ENCODE measurements at regions not wholly inside any gene's neighbourhood (a gene's known extent, or its start where the extent isn't known, plus 50 kb on each side); places are given as distances from the start of the nearest gene placed in this dataset.

- DNase-seq (ENCODE audit: low spot score) = no peak
- intact Hi-C loops (cut with DNase I) = no loop called here
Observed at GRCh38 chr13:105247830-105248229, 1287.6 kb downstream of the EFNB2 start.

DNA sequence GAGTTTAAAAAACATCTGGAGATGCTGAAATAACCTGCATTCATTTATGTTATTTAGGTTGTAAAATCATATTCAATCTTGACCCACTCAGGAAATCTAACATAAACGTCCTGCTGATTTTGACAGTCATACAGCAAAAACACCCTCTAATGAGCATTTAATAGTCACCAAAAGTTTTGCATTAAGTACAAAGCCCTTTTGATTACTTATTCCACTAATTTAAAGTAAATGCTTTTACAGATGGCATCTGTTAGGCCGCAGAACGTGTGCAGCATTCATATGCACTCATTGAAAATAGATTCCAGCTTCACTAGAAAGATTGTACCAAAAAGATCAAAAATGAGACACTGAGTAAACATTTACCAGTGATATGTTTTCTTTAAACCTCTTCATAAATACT lies 1295.1 kb downstream of the EFNB2 start:
- no peak for DNase-seq (ENCODE audit: low spot score)
- intact Hi-C loops (cut with DNase I) = no loop called here

DNA sequence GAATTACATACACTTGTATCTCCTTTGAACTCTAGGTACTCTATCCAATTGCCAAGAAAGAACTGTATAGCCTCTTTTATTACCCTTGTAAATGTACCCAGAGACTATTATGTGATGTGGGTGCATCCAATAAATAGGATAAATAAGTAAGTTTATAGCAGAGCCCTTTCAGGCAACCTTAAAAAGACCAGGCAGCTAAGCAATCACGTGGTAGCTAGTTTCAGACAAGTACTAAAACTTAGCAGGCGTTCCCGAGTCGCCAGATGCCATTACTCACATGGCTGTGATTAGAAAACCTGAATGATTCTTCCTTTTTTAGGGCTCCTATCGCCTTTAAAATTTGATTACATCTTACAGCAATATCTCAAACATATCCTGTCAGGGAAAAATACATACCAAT lies 1303.0 kb downstream of the EFNB2 start:
- intact Hi-C loops (cut with DNase I) = no loop called here
- no peak for DNase-seq (ENCODE audit: low spot score)

DNA sequence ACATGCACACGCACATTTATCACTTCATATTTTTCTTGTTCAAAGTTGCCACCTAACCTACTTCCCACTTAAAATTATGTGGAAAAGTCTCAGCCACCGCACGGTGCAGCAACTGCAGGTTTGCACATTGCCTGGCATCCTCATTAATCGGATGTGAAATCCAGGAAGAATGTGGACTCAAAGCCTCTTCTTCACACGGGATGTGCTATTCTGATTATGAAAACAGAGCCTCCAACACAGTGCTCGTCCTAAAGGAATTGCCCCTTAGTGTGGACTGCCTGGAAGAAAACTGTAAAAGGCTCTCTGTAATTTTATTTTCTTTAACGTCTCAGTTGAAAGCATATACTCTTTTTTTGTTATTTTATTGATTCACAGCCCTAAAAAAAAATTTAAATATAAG lies 1303.5 kb downstream of the EFNB2 start:
- no peak for DNase-seq (ENCODE audit: low spot score)
- intact Hi-C loops (cut with DNase I) = no loop called here

DNA sequence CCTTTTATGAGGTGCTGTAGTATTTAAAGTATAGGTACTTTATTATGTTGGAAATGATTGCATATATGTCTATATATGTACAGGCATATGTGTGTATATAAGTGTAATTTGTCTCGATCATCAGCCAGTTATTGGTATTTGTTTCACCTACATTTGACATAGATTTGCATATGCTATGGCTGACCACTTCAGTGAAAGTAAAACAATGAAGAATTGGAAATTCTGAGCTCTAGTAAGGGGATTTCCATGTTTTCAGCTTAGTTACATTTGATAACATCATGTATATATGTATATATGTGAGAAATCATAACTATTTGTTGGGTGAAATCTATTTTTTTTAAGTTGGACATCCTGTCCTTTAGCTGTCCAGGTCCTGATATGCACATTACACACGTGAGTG lies 1303.9 kb downstream of the EFNB2 start:
- intact Hi-C loops (cut with DNase I) = no loop called here

DNA sequence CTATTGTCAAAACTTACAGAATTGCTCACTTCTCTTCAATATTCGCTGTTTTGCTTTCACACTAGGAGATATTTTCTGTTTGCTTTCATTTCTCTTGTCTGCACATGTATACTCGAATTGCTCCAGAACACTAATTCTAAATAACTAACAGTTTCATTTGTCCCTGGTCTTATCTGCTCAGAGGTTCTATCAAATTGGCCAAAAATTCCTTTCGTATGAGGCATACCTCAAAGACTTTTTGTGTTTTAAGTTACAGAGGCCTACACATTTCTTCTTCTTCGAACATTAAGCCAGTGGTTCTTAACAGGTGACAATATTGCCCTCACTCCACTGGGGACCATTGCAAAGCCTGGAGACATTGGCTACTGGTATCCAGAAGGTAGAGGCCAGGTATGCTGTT lies 1314.6 kb downstream of the EFNB2 start:
- intact Hi-C loops (cut with DNase I) = no loop called here
- no peak for DNase-seq (ENCODE audit: low spot score)

More for the DNA sequence above, 1303.9 kb downstream of the EFNB2 start:
- DNase-seq (ENCODE audit: low spot score) = no peak

GRCh38 chr13:105220063-105220462 lies 1315.4 kb downstream of the EFNB2 start:
- no peak for DNase-seq (ENCODE audit: low spot score)
- intact Hi-C loops (cut with DNase I) = no loop called here

DNA sequence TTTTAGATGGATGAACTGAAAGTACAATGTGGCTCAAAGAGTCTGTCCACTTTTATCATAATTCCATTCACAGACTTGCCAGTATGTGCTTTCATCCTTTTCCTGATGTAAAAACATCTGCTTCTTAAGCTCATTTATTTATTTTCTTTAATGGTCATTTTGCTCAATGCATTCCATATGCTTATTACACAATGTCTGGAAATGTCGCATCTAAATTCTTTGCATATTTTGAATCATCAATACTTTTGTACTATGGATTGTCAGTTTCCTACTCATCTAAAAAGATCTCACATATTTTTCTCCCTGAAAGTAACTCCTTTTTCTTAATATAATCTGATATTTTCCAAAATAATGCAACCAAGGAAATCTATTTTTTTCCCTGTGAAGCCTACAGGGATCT lies 1315.8 kb downstream of the EFNB2 start:
- intact Hi-C loops (cut with DNase I) = no loop called here
- DNase-seq (ENCODE audit: low spot score) = no peak

DNA sequence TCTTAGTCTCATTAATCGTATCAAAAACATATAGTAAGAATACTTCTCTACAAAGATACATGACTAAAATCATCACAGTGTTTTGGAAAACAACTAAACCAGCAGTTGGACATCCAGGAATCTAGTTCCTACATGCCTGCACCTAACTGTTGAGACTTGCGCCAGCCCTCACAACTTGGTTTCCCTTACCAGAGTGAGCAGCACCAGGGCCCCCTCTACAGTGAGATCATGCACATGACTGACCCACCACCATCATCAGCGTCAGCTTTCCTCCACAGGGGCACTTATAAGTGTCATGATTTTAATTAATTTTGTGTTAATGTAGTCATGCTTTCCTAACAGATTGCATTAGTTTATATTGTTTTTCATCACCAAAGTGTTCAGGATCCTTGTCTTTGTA lies 1322.0 kb downstream of the EFNB2 start:
- no peak for DNase-seq (ENCODE audit: low spot score)
- intact Hi-C loops (cut with DNase I) = no loop called here

GRCh38 chr13:105207572-105208293 lies 1327.7 kb downstream of the EFNB2 start:
- no peak for DNase-seq (ENCODE audit: low spot score)
- intact Hi-C loops (cut with DNase I) = no loop called here

DNA sequence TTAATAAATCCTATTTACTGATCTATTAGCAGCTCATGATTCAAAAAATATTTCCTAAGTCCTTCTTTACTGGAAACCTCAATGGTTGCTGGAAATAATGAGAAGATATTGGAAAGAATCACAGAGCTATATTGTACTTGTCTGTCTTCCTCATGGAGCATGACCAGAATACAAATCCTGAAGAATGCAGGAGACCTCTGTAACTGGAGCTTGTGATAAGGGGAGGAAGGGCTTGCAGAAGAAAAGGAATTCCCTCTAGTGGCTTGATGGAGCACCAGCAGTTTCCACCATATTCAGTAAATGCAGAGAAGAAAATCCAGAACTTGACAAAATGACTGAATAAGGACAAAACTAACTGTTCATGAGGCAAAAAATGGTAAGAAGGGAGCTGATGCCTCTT lies 1333.1 kb downstream of the EFNB2 start:
- no peak for DNase-seq (ENCODE audit: low spot score)
- intact Hi-C loops (cut with DNase I) = no loop called here

- intact Hi-C loops (cut with DNase I) = no loop called here
- no peak for DNase-seq (ENCODE audit: low spot score)
Observed at GRCh38 chr13:105201351-105201750, 1334.1 kb downstream of the EFNB2 start.

- intact Hi-C loops (cut with DNase I) = no loop called here
- no peak for DNase-seq (ENCODE audit: low spot score)
Observed at GRCh38 chr13:105200181-105200580, 1335.3 kb downstream of the EFNB2 start.

DNA sequence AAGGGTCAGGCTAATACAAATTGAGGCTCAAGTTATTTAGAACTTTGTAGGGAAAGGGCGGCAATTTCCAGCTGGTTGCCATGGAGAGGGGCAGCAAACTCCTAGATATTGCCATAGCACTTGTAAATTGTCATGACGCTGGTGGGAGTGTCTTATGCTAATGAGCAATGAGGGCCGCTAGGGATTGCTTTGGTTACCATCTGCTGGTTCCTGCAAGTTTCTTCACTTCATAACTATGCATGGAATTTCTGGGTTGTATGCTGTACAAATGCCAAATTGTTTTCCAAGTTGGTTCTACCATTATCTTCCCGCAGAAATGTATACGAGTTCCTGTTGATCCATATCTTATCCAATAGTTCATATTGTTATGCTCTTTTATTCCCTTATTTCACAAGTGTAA lies 1339.4 kb downstream of the EFNB2 start:
- no peak for DNase-seq (ENCODE audit: low spot score)
- intact Hi-C loops (cut with DNase I) = loop anchor here in 1 of 2 donors (5.0 kb wide), 1 partner anchor 1099 kb away; no protein-coding TSS in a partner anchor

DNA sequence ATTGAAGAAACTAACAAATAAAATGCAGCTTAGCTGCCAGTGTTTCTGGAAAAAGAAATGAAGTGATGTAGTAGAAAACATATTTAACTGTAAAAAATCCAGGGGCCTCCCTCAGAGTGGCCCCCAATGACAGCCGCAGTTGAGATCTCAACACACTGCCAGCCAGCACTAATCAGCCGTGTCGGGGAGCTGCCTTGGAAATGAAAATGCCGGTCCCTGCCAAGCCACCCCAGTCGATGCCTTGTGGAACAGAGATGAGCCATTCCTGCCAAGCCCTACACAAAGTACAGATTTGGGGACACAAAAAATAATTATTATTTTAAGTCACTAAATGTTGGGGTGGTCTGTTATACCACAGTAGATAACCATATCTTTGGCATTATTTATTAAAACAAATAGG lies 1342.4 kb downstream of the EFNB2 start:
- intact Hi-C loops (cut with DNase I) = no loop called here
- no peak for DNase-seq (ENCODE audit: low spot score)

DNA sequence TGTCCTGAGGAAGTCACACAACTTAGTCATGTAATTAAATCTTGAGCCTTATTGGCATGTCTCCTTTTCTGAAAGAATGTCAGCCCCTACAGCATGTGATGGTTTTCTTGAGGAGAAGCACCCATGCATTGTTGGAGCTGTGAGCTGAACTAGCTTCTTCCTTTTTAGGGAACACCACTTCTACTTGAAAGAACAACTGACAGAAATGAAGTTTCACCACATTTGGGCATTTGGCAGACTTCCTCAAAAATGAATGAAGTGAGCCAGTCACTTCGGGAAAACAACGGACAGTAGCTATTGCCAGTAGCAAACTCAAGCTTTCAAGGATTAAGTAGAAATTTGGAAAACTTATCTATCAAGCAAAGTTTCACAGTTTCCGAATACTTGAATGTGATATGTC lies 1351.3 kb downstream of the EFNB2 start:
- no peak for DNase-seq (ENCODE audit: low spot score)
- intact Hi-C loops (cut with DNase I) = no loop called here

- intact Hi-C loops (cut with DNase I) = no loop called here
- no peak for DNase-seq (ENCODE audit: low spot score)
Observed at GRCh38 chr13:105177265-105177900, 1358.1 kb downstream of the EFNB2 start.

DNA sequence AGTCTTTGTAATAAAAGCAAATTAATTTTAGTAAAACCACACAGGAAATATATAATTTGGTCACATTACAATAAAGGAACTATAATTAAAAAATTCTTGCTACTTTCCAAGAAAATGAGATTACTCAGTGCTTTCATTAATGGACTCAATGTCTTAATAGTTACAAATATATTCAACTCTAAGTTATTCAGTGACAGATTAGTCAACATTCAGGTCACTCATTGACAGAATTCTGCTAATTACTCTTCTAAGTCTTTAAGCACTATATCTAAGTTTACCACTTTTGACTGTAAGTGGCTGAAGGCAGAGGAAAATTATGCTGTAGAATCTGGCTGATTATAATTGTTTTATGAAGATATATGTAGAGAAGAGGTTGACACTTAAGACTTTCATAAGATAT lies 1365.0 kb downstream of the EFNB2 start:
- no peak for DNase-seq (ENCODE audit: low spot score)
- intact Hi-C loops (cut with DNase I) = no loop called here

GRCh38 chr13:105168295-105168694 lies 1367.2 kb downstream of the EFNB2 start:
- intact Hi-C loops (cut with DNase I) = no loop called here
- DNase-seq (ENCODE audit: low spot score) = no peak

- intact Hi-C loops (cut with DNase I) = no loop called here
- DNase-seq (ENCODE audit: low spot score) = no peak
Observed at GRCh38 chr13:105167385-105167784, 1368.1 kb downstream of the EFNB2 start.

DNA sequence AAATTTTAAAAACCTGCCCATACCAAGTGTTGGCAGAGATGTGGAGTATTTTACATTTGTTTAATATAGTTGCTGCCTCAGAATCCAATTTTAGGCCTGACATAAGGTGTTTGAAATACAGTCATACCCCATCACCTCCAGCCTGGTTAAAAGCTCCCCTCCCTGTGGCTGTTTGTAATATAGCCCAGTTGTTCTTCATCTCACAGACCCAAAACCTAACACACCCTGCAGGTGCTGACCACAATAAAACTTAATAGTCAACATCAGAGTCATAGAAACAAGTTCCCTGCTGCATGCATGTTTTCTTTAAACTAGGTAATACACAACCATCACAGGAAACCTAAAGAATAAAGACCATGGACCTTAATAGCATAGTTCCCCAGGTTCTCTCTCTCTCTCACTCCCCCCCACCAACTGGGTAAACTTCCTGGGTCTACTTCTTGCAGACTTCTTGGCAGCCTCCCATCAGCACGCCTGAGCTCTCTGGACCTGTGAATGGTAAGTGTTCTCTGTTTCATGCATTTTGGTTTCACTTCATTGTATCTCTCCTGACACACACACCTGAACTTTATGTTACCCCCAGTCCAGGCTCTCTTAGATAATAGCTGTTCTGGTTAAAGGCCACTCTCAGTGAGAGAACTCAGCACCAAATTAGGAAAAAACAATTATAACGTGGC lies 1369.9 kb downstream of the EFNB2 start:
- DNase-seq (ENCODE audit: low spot score) = no peak
- intact Hi-C loops (cut with DNase I) = no loop called here

Data from posterior vena cava (tissue), 2 donors.